ENCODE measurements at regions not wholly inside any gene's neighbourhood (a gene's known extent, or its start where the extent isn't known, plus 50 kb on each side); places are given as distances from the start of the nearest gene placed in this dataset.
A peak's percentile ranks its signal among the peaks of the same experiment; 100 is the strongest.

GRCh38 chr13:109646423-109646822 is 140.0 kb downstream of the IRS2 start:
- no peak for DNase-seq (ENCODE audit: insufficient read length, low spot score)
- no peak for FAIRE-seq

GRCh38 chr13:109645831-109646230 is 140.6 kb downstream of the IRS2 start:
- FAIRE-seq (no peak), DNase-seq (ENCODE audit: insufficient read length, low spot score) (no peak)

- no peak for FAIRE-seq
- DNase-seq (ENCODE audit: insufficient read length, low spot score), result no peak
Measured at GRCh38 chr13:109644956-109645355, 141.4 kb downstream of the IRS2 start.

GRCh38 chr13:109644069-109644750 is 142.2 kb downstream of the IRS2 start:
- DNase-seq (ENCODE audit: insufficient read length, low spot score) (no peak), FAIRE-seq (no peak)

- DNase-seq (ENCODE audit: insufficient read length, low spot score) (no peak), FAIRE-seq (no peak)
Measured at GRCh38 chr13:109642358-109642757, 144.0 kb downstream of the IRS2 start.

GRCh38 chr13:109636736-109637135 is 149.6 kb downstream of the IRS2 start:
- FAIRE-seq, result no peak

GRCh38 chr13:109631069-109631468 is 155.3 kb downstream of the IRS2 start:
- no peak for FAIRE-seq

More at GRCh38 chr13:109636736-109637135, 149.6 kb downstream of the IRS2 start:
- no peak for DNase-seq (ENCODE audit: insufficient read length, low spot score)

GRCh38 chr13:109630271-109630670 is 156.1 kb downstream of the IRS2 start:
- no peak for DNase-seq (ENCODE audit: insufficient read length, low spot score)
- FAIRE-seq, result no peak

More at GRCh38 chr13:109631069-109631468, 155.3 kb downstream of the IRS2 start:
- no peak for DNase-seq (ENCODE audit: insufficient read length, low spot score)

- DNase-seq (ENCODE audit: insufficient read length, low spot score) (no peak), FAIRE-seq (no peak)
Measured at GRCh38 chr13:109629737-109630136, 156.6 kb downstream of the IRS2 start.

GRCh38 chr13:109628251-109628699 is 158.1 kb downstream of the IRS2 start:
- FAIRE-seq (no peak), DNase-seq (ENCODE audit: insufficient read length, low spot score) (no peak)

- FAIRE-seq, result no peak
- no peak for DNase-seq (ENCODE audit: insufficient read length, low spot score)
Measured at GRCh38 chr13:109627649-109628048, 158.7 kb downstream of the IRS2 start.

- DNase-seq (ENCODE audit: insufficient read length, low spot score) (no peak), FAIRE-seq (no peak)
Measured at GRCh38 chr13:109626386-109627171, 159.8 kb downstream of the IRS2 start.

- FAIRE-seq (no peak), DNase-seq (ENCODE audit: insufficient read length, low spot score) (no peak)
Measured at GRCh38 chr13:109625156-109625555, 161.2 kb downstream of the IRS2 start.

GRCh38 chr13:109622006-109622405 is 164.4 kb downstream of the IRS2 start:
- FAIRE-seq (no peak), DNase-seq (ENCODE audit: insufficient read length, low spot score) (no peak)

GRCh38 chr13:109615721-109616420 is 170.5 kb downstream of the IRS2 start:
- FAIRE-seq (no peak), DNase-seq (ENCODE audit: insufficient read length, low spot score) (no peak)

GRCh38 chr13:109611912-109612691 is 174.3 kb downstream of the IRS2 start:
- no peak for DNase-seq (ENCODE audit: insufficient read length, low spot score)
- no peak for FAIRE-seq

GRCh38 chr13:109610517-109610916 is 175.9 kb downstream of the IRS2 start:
- DNase-seq (ENCODE audit: insufficient read length, low spot score), result peak; percentile 2
- no peak for FAIRE-seq

GRCh38 chr13:109608503-109608902 is 177.9 kb downstream of the IRS2 start:
- FAIRE-seq (no peak), DNase-seq (ENCODE audit: insufficient read length, low spot score) (no peak)

- DNase-seq (ENCODE audit: insufficient read length, low spot score), result no peak
- no peak for FAIRE-seq
Measured at GRCh38 chr13:109608059-109608458, 178.3 kb downstream of the IRS2 start.

GRCh38 chr13:109606520-109606919 is 179.9 kb downstream of the IRS2 start:
- no peak for DNase-seq (ENCODE audit: insufficient read length, low spot score)
- FAIRE-seq, result no peak

- DNase-seq (ENCODE audit: insufficient read length, low spot score) (no peak), FAIRE-seq (no peak)
Measured at GRCh38 chr13:109605846-109606245, 180.5 kb downstream of the IRS2 start.

All from GM19239 (cell line).